ENCODE measurements at regions not wholly inside any gene's neighbourhood (a gene's known extent, or its start where the extent isn't known, plus 50 kb on each side); places are given as distances from the start of the nearest gene placed in this dataset.
A peak's percentile ranks its signal among the peaks of the same experiment; 100 is the strongest.

DNA sequence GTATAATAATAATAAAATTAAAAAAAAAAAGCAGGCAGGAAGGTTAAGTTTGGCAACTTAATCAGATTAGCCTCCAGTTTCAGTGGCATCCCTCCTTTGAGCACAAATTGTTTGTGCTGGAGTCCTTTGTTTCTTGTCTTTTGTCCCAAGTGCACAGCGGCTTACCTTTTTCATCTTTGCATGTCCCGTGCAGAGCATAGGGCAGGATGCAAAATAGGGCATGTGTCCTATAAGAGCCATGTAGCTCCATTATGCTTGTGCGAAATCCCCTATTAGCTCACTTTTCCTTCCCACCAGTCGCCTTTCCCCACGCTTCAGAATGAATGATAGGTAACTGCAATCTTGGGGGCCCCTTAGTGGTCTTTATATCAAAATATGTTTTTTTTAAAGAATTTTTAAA is 216.8 kb downstream of the TSN start:
- no peak overlapping the region for H3K4me3 Mint-ChIP-seq (ENCODE audit: low read depth)
- no peak overlapping the region for H3K27ac Mint-ChIP-seq
- H3K36me3 Mint-ChIP-seq (ENCODE audit: insufficient read depth) = no peaks in the 10 kb centered on the region
- H3K4me1 Mint-ChIP-seq (ENCODE audit: low read depth) = peaks cover 2% of the 10 kb centered on the region
- H3K27me3 Mint-ChIP-seq = peaks cover 34% of the 10 kb centered on the region
- no peak for DNase-seq (ENCODE audit: low spot score, unreplicated experiment)
- H3K9me3 Mint-ChIP-seq (ENCODE audit: low read depth) = no peaks in the 10 kb centered on the region
- TF ChIP-seq, protein P1, sequence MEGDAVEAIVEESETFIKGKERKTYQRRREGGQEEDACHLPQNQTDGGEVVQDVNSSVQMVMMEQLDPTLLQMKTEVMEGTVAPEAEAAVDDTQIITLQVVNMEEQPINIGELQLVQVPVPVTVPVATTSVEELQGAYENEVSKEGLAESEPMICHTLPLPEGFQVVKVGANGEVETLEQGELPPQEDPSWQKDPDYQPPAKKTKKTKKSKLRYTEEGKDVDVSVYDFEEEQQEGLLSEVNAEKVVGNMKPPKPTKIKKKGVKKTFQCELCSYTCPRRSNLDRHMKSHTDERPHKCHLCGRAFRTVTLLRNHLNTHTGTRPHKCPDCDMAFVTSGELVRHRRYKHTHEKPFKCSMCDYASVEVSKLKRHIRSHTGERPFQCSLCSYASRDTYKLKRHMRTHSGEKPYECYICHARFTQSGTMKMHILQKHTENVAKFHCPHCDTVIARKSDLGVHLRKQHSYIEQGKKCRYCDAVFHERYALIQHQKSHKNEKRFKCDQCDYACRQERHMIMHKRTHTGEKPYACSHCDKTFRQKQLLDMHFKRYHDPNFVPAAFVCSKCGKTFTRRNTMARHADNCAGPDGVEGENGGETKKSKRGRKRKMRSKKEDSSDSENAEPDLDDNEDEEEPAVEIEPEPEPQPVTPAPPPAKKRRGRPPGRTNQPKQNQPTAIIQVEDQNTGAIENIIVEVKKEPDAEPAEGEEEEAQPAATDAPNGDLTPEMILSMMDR (IDR thresholded peaks at IDR 0.05; ENCODE audit: unreplicated experiment) = no peak

DNA sequence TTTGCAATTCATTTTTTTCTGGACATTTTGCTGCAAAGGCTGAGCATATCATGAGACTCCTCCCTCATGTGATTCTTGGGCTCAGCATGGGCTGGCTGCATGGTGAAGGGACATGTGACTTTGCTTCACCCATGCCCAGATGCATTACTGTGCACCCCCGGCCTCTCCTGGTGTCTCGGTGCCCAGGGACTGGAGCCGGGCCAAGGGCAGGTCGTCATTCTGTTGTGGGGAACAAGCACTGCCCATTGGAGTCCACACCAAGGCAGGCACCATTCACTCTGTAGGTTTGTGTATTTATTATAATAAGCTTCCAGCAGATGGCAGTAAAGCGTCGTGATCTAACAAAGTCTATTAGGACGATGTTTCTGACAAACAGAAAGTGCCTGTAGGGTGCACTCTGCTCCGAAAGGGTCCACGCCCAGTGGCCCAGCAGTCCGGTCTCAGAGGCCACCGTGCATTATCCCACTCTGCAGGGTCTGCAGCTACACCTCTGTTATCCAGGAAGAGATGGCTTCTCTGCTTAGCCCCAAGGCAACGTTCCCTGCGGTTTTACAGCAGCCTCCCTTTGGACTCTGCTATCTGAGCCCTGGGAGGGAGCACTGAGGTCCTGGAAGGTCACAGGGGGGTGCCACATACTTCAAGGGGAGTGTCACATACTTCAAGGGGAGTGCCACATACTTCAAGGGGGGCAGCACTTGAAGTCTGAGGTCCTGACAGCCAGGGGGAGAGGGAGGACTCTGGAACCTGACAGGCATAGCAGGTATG is 219.6 kb downstream of the TSN start:
- TF ChIP-seq, protein P1 (IDR thresholded peaks at IDR 0.05; ENCODE audit: unreplicated experiment) = peak; percentile 74
- peaks cover 2% of the 10 kb centered on the region for H3K4me1 Mint-ChIP-seq (ENCODE audit: low read depth)
- no peak overlapping the region for H3K27ac Mint-ChIP-seq
- peaks cover 7% of the 10 kb centered on the region for H3K9me3 Mint-ChIP-seq (ENCODE audit: low read depth)
- H3K36me3 Mint-ChIP-seq (ENCODE audit: insufficient read depth) = no peaks in the 10 kb centered on the region
- peaks cover 19% of the 10 kb centered on the region for H3K27me3 Mint-ChIP-seq
- H3K4me3 Mint-ChIP-seq (ENCODE audit: low read depth) = no peak overlapping the region
- DNase-seq (ENCODE audit: low spot score, unreplicated experiment) = peak; percentile 19

- H3K27me3 Mint-ChIP-seq = peaks cover 10% of the 10 kb centered on the region
- peaks cover 2% of the 10 kb centered on the region for H3K4me1 Mint-ChIP-seq (ENCODE audit: low read depth)
- TF ChIP-seq, protein P1 (IDR thresholded peaks at IDR 0.05; ENCODE audit: unreplicated experiment) = no peak
- peaks cover 7% of the 10 kb centered on the region for H3K9me3 Mint-ChIP-seq (ENCODE audit: low read depth)
- no peak for DNase-seq (ENCODE audit: low spot score, unreplicated experiment)
- no peak overlapping the region for H3K27ac Mint-ChIP-seq
- H3K36me3 Mint-ChIP-seq (ENCODE audit: insufficient read depth) = no peaks in the 10 kb centered on the region
- H3K4me3 Mint-ChIP-seq (ENCODE audit: low read depth) = no peak overlapping the region
These were observed 221.5 kb downstream of the TSN start for GRCh38 chr2:121976926-121977325.

GRCh38 chr2:121977326-121977725 is 221.9 kb downstream of the TSN start:
- H3K27ac Mint-ChIP-seq = no peak overlapping the region

GRCh38 chr2:121992700-121993099 is 237.2 kb downstream of the TSN start:
- Mint-ChIP-seq H3K27me3 (no peaks in the 10 kb centered on the region), H3K36me3 (ENCODE audit: insufficient read depth) (no peaks in the 10 kb centered on the region), H3K4me1 (ENCODE audit: low read depth) (no peaks in the 10 kb centered on the region), H3K4me3 (ENCODE audit: low read depth) (no peak overlapping the region), H3K27ac (no peak overlapping the region), H3K9me3 (ENCODE audit: low read depth) (peaks cover 7% of the 10 kb centered on the region)
- no peak for DNase-seq (ENCODE audit: low spot score, unreplicated experiment)
- TF ChIP-seq, protein P1 (IDR thresholded peaks at IDR 0.05; ENCODE audit: unreplicated experiment) = no peak

More at GRCh38 chr2:121977326-121977725, 221.9 kb downstream of the TSN start:
- peaks cover 2% of the 10 kb centered on the region for H3K4me1 Mint-ChIP-seq (ENCODE audit: low read depth)
- H3K27me3 Mint-ChIP-seq = peaks cover 10% of the 10 kb centered on the region
- peaks cover 7% of the 10 kb centered on the region for H3K9me3 Mint-ChIP-seq (ENCODE audit: low read depth)
- DNase-seq (ENCODE audit: low spot score, unreplicated experiment) = no peak
- TF ChIP-seq, protein P1 (IDR thresholded peaks at IDR 0.05; ENCODE audit: unreplicated experiment) = no peak
- H3K36me3 Mint-ChIP-seq (ENCODE audit: insufficient read depth) = no peaks in the 10 kb centered on the region
- H3K4me3 Mint-ChIP-seq (ENCODE audit: low read depth) = no peak overlapping the region
